OCI-LY3 (cell line): ENCODE measurements at regions not wholly inside any gene's neighbourhood (a gene's known extent, or its start where the extent isn't known, plus 50 kb on each side); places are given as distances from the start of the nearest gene placed in this dataset.

Experiments used
- H2AFZ ChIP-seq: fragments of 200-600, 300-600 bp; shearing (Covaris generic); 2 replicates; pipeline ENCODE4 v1.6.0; 2014; ENCODE audit warnings: antibody characterized with exemption, low read depth, low read length
- H3K27ac ChIP-seq: fragments of 200-600, 300-600 bp; sonication (generic); 2 replicates; pipeline ENCODE4 v1.5.1; 2014; ENCODE audit warnings: mild to moderate bottlenecking, low read length, moderate library complexity, mixed read lengths
- H3K27me3 ChIP-seq: fragments of 200-600, 300-600 bp; sonication (generic); 2 replicates; pipeline ENCODE4 v1.6.1; 2014; ENCODE audit warnings: low read depth, low read length, mixed read lengths
- H3K36me3 ChIP-seq: fragments of 200-600, 300-600 bp; sonication (generic); replicated peaks from 2 replicates; pipeline ENCODE3; 2014; ENCODE audit warnings: low read depth, low read length, mixed read lengths
- H3K4me1 ChIP-seq: fragments of 300-600, 200-600 bp; sonication (generic); 2 replicates; pipeline ENCODE4 v1.6.1; 2014; ENCODE audit warnings: low read length, mixed read lengths
- H3K4me2 ChIP-seq: fragments of 200-600, 300-600 bp; sonication (generic); 2 replicates; pipeline ENCODE4 v1.6.1; 2014; ENCODE audit warnings: low read length, mixed read lengths
- H3K4me3 ChIP-seq: fragments of 300-600, 200-600 bp; sonication (generic); 2 replicates; pipeline ENCODE4 v1.5.1; 2014; ENCODE audit warnings: antibody characterized with exemption, mild to moderate bottlenecking, low read length, moderate library complexity
- H3K79me2 ChIP-seq: fragments of 300-600, 200-600 bp; shearing (Covaris generic); 2 replicates; pipeline ENCODE4 v1.6.1; 2014; ENCODE audit warnings: mild to moderate bottlenecking, low read length, mixed read lengths
- H3K9ac ChIP-seq: fragments of 300-600, 200-600 bp; shearing (Covaris generic); 2 replicates; pipeline ENCODE4 v1.6.0; 2014; ENCODE audit warnings: mild to moderate bottlenecking, low read length, moderate library complexity
- H3K9me3 ChIP-seq: fragments of 200-600, 300-600 bp; shearing (Covaris generic); 2 replicates; pipeline ENCODE4 v1.6.1; 2014; ENCODE audit warnings: low read length, mixed read lengths; ENCODE audit not compliant: insufficient read depth
- H4K20me1 ChIP-seq: fragments of 200-600, 300-600 bp; sonication (generic); 2 replicates; pipeline ENCODE4 v1.6.1; 2016; ENCODE audit warnings: low read length, mixed read lengths; ENCODE audit not compliant: insufficient read depth
- EZH2phosphoT487 ChIP-seq: fragments of 200-600 bp; shearing (Covaris generic); IDR thresholded peaks from 2 replicates; pipeline ENCODE4 v1.6.1; 2018; ENCODE audit warnings: antibody characterized with exemption, mixed run types, low read depth
- TF ChIP-seq, protein P1 (sequence below): fragments of 200-600, 300-600 bp; sonication (generic); IDR thresholded peaks from 2 replicates; pipeline ENCODE4 v1.5.1; 2014; ENCODE audit warnings: antibody characterized with exemption, low read length, low read depth

DNA sequence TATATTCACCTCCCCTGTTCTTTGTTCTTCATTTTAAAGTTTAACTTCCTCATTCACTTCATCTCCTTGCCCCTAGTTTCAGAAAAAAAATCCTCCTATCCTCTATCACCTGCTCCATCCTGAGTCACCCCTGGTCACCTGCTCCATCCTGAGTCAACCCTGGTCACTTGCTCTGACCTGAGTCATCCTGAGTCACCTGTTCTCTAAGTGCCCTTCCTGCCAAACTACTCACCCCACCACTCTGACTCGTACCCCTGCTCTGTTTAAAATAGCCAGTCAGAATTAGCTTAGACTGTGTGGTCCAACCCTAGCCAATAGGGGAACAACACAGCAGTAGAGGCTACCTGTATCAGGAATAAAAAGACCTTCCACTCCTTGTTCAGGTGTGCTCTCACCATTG lies 716.9 kb downstream of the ZBBX start:
- Histone ChIP-seq H3K4me2 (no peak overlapping the region), H3K9ac (no peak overlapping the region)
- TF ChIP-seq, protein P1, sequence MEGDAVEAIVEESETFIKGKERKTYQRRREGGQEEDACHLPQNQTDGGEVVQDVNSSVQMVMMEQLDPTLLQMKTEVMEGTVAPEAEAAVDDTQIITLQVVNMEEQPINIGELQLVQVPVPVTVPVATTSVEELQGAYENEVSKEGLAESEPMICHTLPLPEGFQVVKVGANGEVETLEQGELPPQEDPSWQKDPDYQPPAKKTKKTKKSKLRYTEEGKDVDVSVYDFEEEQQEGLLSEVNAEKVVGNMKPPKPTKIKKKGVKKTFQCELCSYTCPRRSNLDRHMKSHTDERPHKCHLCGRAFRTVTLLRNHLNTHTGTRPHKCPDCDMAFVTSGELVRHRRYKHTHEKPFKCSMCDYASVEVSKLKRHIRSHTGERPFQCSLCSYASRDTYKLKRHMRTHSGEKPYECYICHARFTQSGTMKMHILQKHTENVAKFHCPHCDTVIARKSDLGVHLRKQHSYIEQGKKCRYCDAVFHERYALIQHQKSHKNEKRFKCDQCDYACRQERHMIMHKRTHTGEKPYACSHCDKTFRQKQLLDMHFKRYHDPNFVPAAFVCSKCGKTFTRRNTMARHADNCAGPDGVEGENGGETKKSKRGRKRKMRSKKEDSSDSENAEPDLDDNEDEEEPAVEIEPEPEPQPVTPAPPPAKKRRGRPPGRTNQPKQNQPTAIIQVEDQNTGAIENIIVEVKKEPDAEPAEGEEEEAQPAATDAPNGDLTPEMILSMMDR, result no peak
- TF ChIP-seq EZH2phosphoT487, result no peak

DNA sequence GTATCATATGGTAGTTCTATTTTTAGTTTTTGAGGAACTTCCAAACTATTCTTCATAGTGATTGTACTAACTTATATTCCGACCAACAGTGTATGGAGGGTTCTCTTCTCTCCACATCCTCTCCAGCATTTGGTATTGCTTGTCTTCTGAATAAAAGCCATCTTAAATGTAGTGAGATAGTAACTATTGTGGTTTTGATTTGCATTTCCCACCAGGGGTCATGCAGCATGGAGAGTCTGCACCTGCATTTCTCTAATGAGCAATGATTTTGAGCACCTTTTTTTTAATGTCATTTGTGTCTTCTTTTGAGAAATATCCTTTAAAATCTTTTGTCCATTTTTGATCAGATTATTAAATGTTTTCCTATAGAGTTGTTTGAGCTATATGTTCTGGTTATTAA lies 718.5 kb downstream of the ZBBX start:
- H3K36me3 ChIP-seq, result peaks cover 8% of the 10 kb centered on the region
- no peaks in the 10 kb centered on the region for H3K27me3 ChIP-seq
- peaks cover 26% of the 10 kb centered on the region for H3K4me1 ChIP-seq
- no peak overlapping the region for H3K9ac ChIP-seq
- H3K27ac ChIP-seq, result 0 out of 2 replicates have a peak overlapping the region, but pooled peaks have one; percentile 17
- H3K4me3 ChIP-seq, result no peak overlapping the region
- no peaks in the 10 kb centered on the region for H3K79me2 ChIP-seq
- H3K9me3 ChIP-seq, result peaks cover 5% of the 10 kb centered on the region; the same call in 1 of the 2 replicates
- H4K20me1 ChIP-seq, result no peaks in the 10 kb centered on the region
- H2AFZ ChIP-seq, result no peak overlapping the region
- peak overlapping the region; percentile 2; the same call in 1 of the 2 replicates for H3K4me2 ChIP-seq
- TF ChIP-seq EZH2phosphoT487, result no peak
- TF ChIP-seq, protein P1, result no peak

More for the DNA sequence above, 716.9 kb downstream of the ZBBX start:
- no peaks in the 10 kb centered on the region for H3K79me2 ChIP-seq
- no peaks in the 10 kb centered on the region for H4K20me1 ChIP-seq
- H3K4me1 ChIP-seq, result peaks cover 26% of the 10 kb centered on the region
- H3K27me3 ChIP-seq, result no peaks in the 10 kb centered on the region
- H3K36me3 ChIP-seq, result peaks cover 8% of the 10 kb centered on the region
- no peak overlapping the region for H3K4me3 ChIP-seq
- peaks cover 5% of the 10 kb centered on the region; the same call in 1 of the 2 replicates for H3K9me3 ChIP-seq
- peak overlapping the region; percentile 53 for H3K27ac ChIP-seq
- H2AFZ ChIP-seq, result no peak overlapping the region

DNA sequence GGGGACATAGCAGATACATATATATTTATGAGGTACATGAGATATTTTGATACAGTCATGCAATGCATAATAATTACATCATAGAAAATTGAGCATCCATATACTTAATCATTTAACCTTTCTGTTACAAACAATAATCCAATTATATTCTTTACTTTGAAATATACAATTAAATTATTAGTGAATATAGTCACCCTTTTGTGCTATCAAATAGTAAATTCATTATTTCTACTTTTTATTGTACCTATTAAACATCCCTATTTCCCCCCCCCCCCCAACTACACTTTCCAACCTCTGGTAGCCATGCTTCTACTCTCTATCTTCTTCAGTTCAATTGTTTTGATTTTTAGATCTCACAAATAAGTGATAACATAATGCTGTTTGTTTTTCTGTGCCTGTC lies 719.1 kb downstream of the ZBBX start:
- Histone ChIP-seq H3K27me3 (no peaks in the 10 kb centered on the region), H3K9ac (no peak overlapping the region), H3K79me2 (no peaks in the 10 kb centered on the region), H2AFZ (no peak overlapping the region), H3K4me1 (peaks cover 26% of the 10 kb centered on the region), H3K4me2 (no peak overlapping the region), H3K4me3 (no peak overlapping the region), H4K20me1 (no peaks in the 10 kb centered on the region), H3K27ac (0 out of 2 replicates have a peak overlapping the region, but pooled peaks have one; percentile 17), H3K36me3 (peaks cover 8% of the 10 kb centered on the region), H3K9me3 (peaks cover 5% of the 10 kb centered on the region; the same call in 1 of the 2 replicates)
- TF ChIP-seq, protein P1, result no peak
- TF ChIP-seq EZH2phosphoT487, result no peak

DNA sequence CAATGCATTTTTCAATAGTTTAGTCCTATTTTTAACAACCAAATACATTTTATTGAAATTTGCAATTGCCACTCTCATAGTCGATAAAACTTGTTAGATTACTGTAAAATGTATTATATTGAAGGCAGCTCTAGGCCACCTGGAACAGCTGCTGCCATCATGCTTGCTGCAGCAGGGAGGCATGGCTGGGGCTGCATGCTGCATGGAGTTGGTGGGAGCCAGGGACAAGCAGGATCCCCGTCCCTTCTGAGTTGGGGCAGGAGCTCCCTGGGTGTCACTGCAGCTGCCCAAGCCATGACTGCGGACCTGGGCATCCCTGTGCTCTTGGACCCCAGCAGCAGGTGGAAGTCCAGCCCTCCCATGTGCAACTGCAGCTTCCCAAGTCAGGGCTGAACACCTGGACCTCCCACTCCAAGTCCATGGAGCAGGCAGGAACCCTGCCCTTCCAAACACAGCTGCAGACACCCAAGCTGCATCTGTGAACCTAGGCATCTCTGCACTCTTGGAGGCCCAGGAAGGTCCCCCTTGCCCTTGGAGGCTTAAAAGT lies 742.0 kb downstream of the ZBBX start:
- Histone ChIP-seq H3K36me3 (no peaks in the 10 kb centered on the region), H3K9me3 (no peaks in the 10 kb centered on the region), H2AFZ (no peak overlapping the region), H3K79me2 (no peaks in the 10 kb centered on the region), H3K4me1 (no peaks in the 10 kb centered on the region), H3K27me3 (no peaks in the 10 kb centered on the region), H3K9ac (no peak overlapping the region), H3K4me2 (no peak overlapping the region), H3K27ac (no peak overlapping the region), H3K4me3 (no peak overlapping the region), H4K20me1 (no peaks in the 10 kb centered on the region)
- TF ChIP-seq, protein P1, result no peak
- TF ChIP-seq EZH2phosphoT487, result no peak
